ENCODE measurements at regions not wholly inside any gene's neighbourhood (a gene's known extent, or its start where the extent isn't known, plus 50 kb on each side); places are given as distances from the start of the nearest gene placed in this dataset.

DNA sequence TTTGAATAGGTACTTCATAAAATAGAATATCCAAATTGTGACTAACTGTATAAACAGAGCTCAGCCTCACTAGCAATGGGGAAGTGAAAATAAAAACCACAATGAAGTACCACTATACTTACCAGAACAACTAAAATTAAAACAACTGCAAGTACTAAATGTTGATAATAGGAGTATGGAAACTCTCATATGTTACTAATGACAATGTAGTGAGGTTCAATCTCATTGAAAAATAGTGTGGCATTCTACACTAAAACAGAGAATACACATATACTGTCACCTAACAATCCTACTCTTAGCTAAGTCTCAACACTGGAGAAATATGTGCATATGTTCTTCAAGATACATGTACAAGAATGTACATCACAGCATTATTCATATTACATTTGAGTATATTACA, 132.0 kb upstream of the CARMIL1 start:
- DNase-seq: no peak

DNA sequence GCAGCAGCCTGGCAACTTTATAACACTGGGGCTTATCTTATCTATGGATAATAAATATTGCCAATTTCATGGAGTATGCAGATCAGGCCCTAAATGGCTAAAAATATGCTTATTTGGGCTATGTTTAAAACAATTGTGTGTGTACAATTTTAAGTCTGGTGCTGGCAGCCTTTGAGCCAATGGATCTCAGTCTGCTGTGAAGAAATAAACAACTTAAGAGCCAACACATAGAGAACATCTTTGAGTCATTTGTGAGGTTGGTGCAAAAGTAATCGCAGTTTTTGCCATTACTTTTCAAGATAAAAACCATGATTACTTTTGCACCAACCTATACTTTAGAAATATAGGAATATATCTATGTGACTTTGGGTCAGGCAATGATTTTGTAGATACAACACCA, 129.1 kb upstream of the CARMIL1 start:
- no peak for ATAC-seq (ENCODE audit: low read depth in 2 of 2)
- DNase-seq: no peak
- Mint-ChIP-seq H3K27ac (no peak overlapping the region), H3K9me3 (peaks cover 0 to 11% (median 1%) of the 10 kb centered on the region in 7 donors), H3K4me1 (peaks cover 0 to 4% (median under 1%) of the 10 kb centered on the region in 4 donors), H3K27me3 (peaks cover 5% of the 10 kb centered on the region), H3K4me3 (no peak overlapping the region), H3K36me3 (no peaks in the 10 kb centered on the region)
- H3K9me3 ChIP-seq (ENCODE audit: control insufficient read depth in 2 of 2, low read length in 2 of 2): peaks cover 0 to 3% of the 10 kb centered on the region in 2 experiments
- H3K36me3 ChIP-seq (ENCODE audit: control insufficient read depth, insufficient read depth, low read length): no peaks in the 10 kb centered on the region
- no peaks in the 10 kb centered on the region for H3K4me1 ChIP-seq (ENCODE audit: control insufficient read depth, insufficient read depth, low read length, poor library complexity, severe bottlenecking)
- H3K27ac ChIP-seq (ENCODE audit: insufficient read depth, low read length, poor library complexity, severe bottlenecking): no peak overlapping the region
- no peaks in the 10 kb centered on the region for H3K27me3 ChIP-seq (ENCODE audit: control insufficient read depth, insufficient read depth, low read length)
- H3K4me3 ChIP-seq (ENCODE audit: low read depth, low read length): no peak overlapping the region

More for the DNA sequence above, 132.0 kb upstream of the CARMIL1 start:
- Mint-ChIP-seq H3K27me3 (peaks cover 5% of the 10 kb centered on the region), H3K4me1 (peaks cover 0 to 12% (median 0%) of the 10 kb centered on the region in 4 donors), H3K27ac (no peak overlapping the region), H3K9me3 (peaks cover 0 to 11% (median 1%) of the 10 kb centered on the region in 7 donors), H3K4me3 (no peak overlapping the region), H3K36me3 (no peaks in the 10 kb centered on the region)
- Histone ChIP-seq H3K27me3 (ENCODE audit: control insufficient read depth, insufficient read depth, low read length) (no peaks in the 10 kb centered on the region), H3K9me3 (ENCODE audit: control insufficient read depth in 2 of 2, low read length in 2 of 2) (peaks cover 0 to 3% of the 10 kb centered on the region in 2 experiments), H3K4me1 (ENCODE audit: control insufficient read depth, insufficient read depth, low read length, poor library complexity, severe bottlenecking) (no peaks in the 10 kb centered on the region), H3K36me3 (ENCODE audit: control insufficient read depth, insufficient read depth, low read length) (no peaks in the 10 kb centered on the region), H3K4me3 (ENCODE audit: low read depth, low read length) (no peak overlapping the region), H3K27ac (ENCODE audit: insufficient read depth, low read length, poor library complexity, severe bottlenecking) (no peak overlapping the region)
- ATAC-seq (ENCODE audit: low read depth in 2 of 2): no peak

DNA sequence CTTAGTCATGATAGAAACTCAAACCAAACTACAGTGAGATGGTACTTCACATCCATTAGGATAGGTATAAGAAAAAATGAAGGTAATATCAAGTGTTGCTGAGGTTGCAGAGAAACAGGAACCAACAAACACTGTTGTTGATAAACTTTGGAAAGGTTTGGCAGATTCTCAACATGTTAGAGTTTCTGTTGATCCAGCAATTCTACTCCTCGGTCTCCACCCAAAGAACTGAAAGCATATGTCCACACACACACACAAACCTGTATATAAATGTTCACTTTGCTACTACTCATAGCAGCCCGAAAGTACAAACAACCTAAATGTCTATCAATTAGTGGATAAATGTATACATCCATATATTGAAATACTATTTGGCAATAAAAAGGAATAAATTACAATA, 128.3 kb upstream of the CARMIL1 start:
- Mint-ChIP-seq H3K4me3 (no peak overlapping the region), H3K36me3 (no peaks in the 10 kb centered on the region), H3K27me3 (peaks cover 10% of the 10 kb centered on the region), H3K27ac (peak overlapping the region in 1 of 3 donors; percentile 16), H3K9me3 (peaks cover 0 to 11% (median 1%) of the 10 kb centered on the region in 7 donors), H3K4me1 (peaks cover 0 to 5% (median 2%) of the 10 kb centered on the region in 4 donors)
- no peak for DNase-seq
- H3K36me3 ChIP-seq (ENCODE audit: control insufficient read depth, insufficient read depth, low read length): no peaks in the 10 kb centered on the region
- H3K27me3 ChIP-seq (ENCODE audit: control insufficient read depth, insufficient read depth, low read length): no peaks in the 10 kb centered on the region
- peaks cover 0 to 3% of the 10 kb centered on the region in 2 experiments for H3K9me3 ChIP-seq (ENCODE audit: control insufficient read depth in 2 of 2, low read length in 2 of 2)
- H3K27ac ChIP-seq (ENCODE audit: insufficient read depth, low read length, poor library complexity, severe bottlenecking): no peak overlapping the region
- ATAC-seq (ENCODE audit: low read depth in 2 of 2): no peak
- no peak overlapping the region for H3K4me3 ChIP-seq (ENCODE audit: low read depth, low read length)
- no peaks in the 10 kb centered on the region for H3K4me1 ChIP-seq (ENCODE audit: control insufficient read depth, insufficient read depth, low read length, poor library complexity, severe bottlenecking)

DNA sequence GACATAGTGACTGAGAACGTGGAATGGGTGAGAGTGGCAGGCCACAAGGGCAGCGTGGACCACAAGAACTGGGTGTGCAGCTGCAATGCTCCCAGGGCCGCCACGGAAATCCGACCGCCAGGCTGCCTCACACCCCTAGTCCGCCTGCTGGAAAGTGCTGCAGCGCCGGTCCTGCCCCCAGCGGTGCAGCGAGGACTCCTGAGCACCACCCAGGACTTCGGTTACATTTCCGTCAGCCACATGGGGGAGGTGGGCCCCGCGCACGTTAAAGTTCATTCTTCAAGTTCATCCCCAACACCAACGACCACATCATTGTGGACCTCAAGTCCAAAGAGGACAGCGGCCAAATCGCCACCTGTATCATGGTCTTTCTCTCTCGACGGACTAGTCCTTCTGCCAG, 126.1 kb upstream of the CARMIL1 start:
- H3K4me1 Mint-ChIP-seq: peaks cover 0 to 12% (median 2%) of the 10 kb centered on the region in 4 donors
- Histone ChIP-seq H3K36me3 (ENCODE audit: control insufficient read depth, insufficient read depth, low read length) (no peaks in the 10 kb centered on the region), H3K4me3 (ENCODE audit: low read depth, low read length) (no peak overlapping the region), H3K9me3 (ENCODE audit: control insufficient read depth in 2 of 2, low read length in 2 of 2) (peaks cover 4 to 13% of the 10 kb centered on the region in 2 experiments), H3K27me3 (ENCODE audit: control insufficient read depth, insufficient read depth, low read length) (no peaks in the 10 kb centered on the region), H3K27ac (ENCODE audit: insufficient read depth, low read length, poor library complexity, severe bottlenecking) (no peak overlapping the region), H3K4me1 (ENCODE audit: control insufficient read depth, insufficient read depth, low read length, poor library complexity, severe bottlenecking) (no peaks in the 10 kb centered on the region)
- no peak for ATAC-seq (ENCODE audit: low read depth in 2 of 2)
- peak overlapping the region in 1 of 3 donors; percentile 64 for H3K27ac Mint-ChIP-seq
- DNase-seq: no peak
- no peaks in the 10 kb centered on the region for H3K36me3 Mint-ChIP-seq
- H3K4me3 Mint-ChIP-seq: no peak overlapping the region
- peaks cover 10% of the 10 kb centered on the region for H3K27me3 Mint-ChIP-seq
- H3K9me3 Mint-ChIP-seq: peaks cover 1 to 11% (median 5%) of the 10 kb centered on the region in 7 donors

DNA sequence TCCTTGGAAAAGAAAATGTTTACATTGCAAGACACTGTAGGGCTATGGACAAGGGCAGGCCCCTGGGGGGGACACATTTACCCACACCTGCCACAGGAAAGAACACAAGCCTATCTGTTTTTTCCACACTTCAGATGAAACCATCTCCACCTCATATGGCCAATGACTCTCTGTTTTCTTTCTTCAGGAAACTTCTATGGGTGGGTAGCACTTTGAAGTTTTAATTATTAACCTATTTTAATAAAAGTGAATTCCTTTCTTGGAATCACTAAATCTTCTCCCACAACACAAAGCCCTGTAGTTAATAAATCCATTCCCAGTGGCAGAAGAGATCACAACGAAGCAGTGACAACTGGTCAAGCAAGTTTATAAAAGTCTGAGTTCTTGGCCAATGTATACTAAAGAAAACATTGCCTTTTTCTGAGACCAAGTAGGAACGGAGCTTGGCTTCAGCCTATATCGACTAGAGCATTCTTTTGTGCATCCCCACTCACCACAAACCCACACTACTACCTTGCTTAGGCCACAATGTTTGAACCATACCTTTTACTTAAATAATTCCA, 125.1 kb upstream of the CARMIL1 start:
- Histone ChIP-seq H3K4me3 (ENCODE audit: low read depth, low read length) (no peak overlapping the region), H3K4me1 (ENCODE audit: control insufficient read depth, insufficient read depth, low read length, poor library complexity, severe bottlenecking) (no peaks in the 10 kb centered on the region), H3K9me3 (ENCODE audit: control insufficient read depth in 2 of 2, low read length in 2 of 2) (peaks cover 4 to 21% of the 10 kb centered on the region in 2 experiments), H3K36me3 (ENCODE audit: control insufficient read depth, insufficient read depth, low read length) (no peaks in the 10 kb centered on the region), H3K27ac (ENCODE audit: insufficient read depth, low read length, poor library complexity, severe bottlenecking) (no peak overlapping the region), H3K27me3 (ENCODE audit: control insufficient read depth, insufficient read depth, low read length) (no peaks in the 10 kb centered on the region)
- peaks cover 0 to 12% (median 2%) of the 10 kb centered on the region in 4 donors for H3K4me1 Mint-ChIP-seq
- DNase-seq (no peak), ATAC-seq (ENCODE audit: low read depth in 2 of 2) (no peak)
- peaks cover 5% of the 10 kb centered on the region for H3K27me3 Mint-ChIP-seq
- no peak overlapping the region for H3K27ac Mint-ChIP-seq
- H3K36me3 Mint-ChIP-seq: no peaks in the 10 kb centered on the region
- peaks cover 1 to 9% (median 5%) of the 10 kb centered on the region in 7 donors for H3K9me3 Mint-ChIP-seq
- no peak overlapping the region for H3K4me3 Mint-ChIP-seq

DNA sequence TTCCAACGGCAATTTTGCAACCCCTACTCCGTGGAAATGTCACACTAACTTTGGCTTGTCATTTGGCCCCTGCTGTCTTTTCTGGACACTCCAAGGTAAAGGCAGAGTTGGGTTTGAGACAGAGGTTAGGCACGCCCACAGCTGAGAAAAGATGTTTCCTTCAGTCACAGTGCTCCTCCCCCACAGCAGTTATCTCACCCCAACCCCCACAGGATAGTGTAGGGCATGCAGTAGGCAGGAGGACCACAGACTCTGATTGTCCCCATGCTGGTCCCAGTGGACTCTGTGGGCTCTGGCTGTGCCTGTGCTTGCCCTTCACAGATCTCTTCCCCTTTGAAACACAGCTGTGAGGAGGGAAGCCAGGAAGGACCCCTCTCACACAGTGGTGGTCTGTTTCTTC, 124.0 kb upstream of the CARMIL1 start:
- H3K27ac ChIP-seq (ENCODE audit: insufficient read depth, low read length, poor library complexity, severe bottlenecking): no peak overlapping the region
- peaks cover 4 to 22% of the 10 kb centered on the region in 2 experiments for H3K9me3 ChIP-seq (ENCODE audit: control insufficient read depth in 2 of 2, low read length in 2 of 2)
- H3K4me1 ChIP-seq (ENCODE audit: control insufficient read depth, insufficient read depth, low read length, poor library complexity, severe bottlenecking): no peaks in the 10 kb centered on the region
- H3K36me3 Mint-ChIP-seq: no peaks in the 10 kb centered on the region
- peaks cover 5% of the 10 kb centered on the region for H3K27me3 Mint-ChIP-seq
- H3K27ac Mint-ChIP-seq: no peak overlapping the region
- no peak overlapping the region for H3K4me3 ChIP-seq (ENCODE audit: low read depth, low read length)
- no peak overlapping the region for H3K4me3 Mint-ChIP-seq
- peak in 1 of 3 donors; percentile 38 for DNase-seq
- no peaks in the 10 kb centered on the region for H3K36me3 ChIP-seq (ENCODE audit: control insufficient read depth, insufficient read depth, low read length)
- peaks cover 2 to 10% (median 8%) of the 10 kb centered on the region in 7 donors for H3K9me3 Mint-ChIP-seq
- no peak for ATAC-seq (ENCODE audit: low read depth in 2 of 2)
- H3K4me1 Mint-ChIP-seq: peaks cover 0 to 12% (median 2%) of the 10 kb centered on the region in 4 donors
- no peaks in the 10 kb centered on the region for H3K27me3 ChIP-seq (ENCODE audit: control insufficient read depth, insufficient read depth, low read length)

DNA sequence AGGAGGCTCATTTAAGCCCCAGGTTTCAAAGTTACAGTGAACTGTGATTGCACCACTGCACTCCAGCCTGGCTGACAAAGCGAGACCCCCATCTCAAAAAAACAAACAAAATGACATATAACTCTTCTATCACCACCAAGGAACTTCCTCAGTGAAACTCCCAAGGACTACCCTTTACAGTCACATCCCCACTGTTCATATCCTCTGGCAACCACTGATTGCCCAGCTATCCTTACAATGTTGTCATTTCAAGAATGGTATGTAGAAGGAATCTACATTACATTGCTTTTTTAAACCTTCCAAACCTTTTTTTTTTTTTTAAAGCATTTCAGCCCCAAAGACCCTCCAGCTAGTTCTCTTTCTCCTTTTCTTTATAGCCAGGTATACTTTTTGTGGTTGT, 123.1 kb upstream of the CARMIL1 start:
- Mint-ChIP-seq H3K27me3 (peaks cover 5% of the 10 kb centered on the region), H3K27ac (no peak overlapping the region), H3K4me3 (no peak overlapping the region), H3K9me3 (peaks cover 2 to 10% (median 9%) of the 10 kb centered on the region in 7 donors), H3K36me3 (no peaks in the 10 kb centered on the region), H3K4me1 (peaks cover 0 to 12% (median 2%) of the 10 kb centered on the region in 4 donors)
- no peaks in the 10 kb centered on the region for H3K4me1 ChIP-seq (ENCODE audit: control insufficient read depth, insufficient read depth, low read length, poor library complexity, severe bottlenecking)
- no peaks in the 10 kb centered on the region for H3K36me3 ChIP-seq (ENCODE audit: control insufficient read depth, insufficient read depth, low read length)
- DNase-seq: no peak
- no peak for ATAC-seq (ENCODE audit: low read depth in 2 of 2)
- peaks cover 4 to 22% of the 10 kb centered on the region in 2 experiments for H3K9me3 ChIP-seq (ENCODE audit: control insufficient read depth in 2 of 2, low read length in 2 of 2)
- H3K27me3 ChIP-seq (ENCODE audit: control insufficient read depth, insufficient read depth, low read length): no peaks in the 10 kb centered on the region
- no peak overlapping the region for H3K27ac ChIP-seq (ENCODE audit: insufficient read depth, low read length, poor library complexity, severe bottlenecking)
- no peak overlapping the region for H3K4me3 ChIP-seq (ENCODE audit: low read depth, low read length)

DNA sequence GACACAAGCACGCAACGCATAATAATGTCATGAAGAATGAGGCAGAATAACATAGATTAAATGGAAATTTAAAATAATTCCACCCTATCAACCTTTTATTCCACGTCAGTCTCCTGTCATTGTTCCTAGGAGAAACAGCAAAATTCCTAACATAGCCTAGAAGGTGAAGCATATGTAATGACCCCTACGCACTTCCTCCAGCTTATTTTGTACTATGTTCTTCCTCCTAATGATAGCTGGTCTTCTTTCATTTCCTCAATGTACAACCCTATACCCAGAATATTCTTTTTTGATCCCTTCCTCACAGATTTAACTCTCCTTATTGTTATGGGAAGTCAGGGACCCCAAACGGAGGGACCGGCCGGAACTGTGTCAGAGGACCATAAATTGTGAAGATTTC, 122.0 kb upstream of the CARMIL1 start:
- Mint-ChIP-seq H3K27me3 (peaks cover 5% of the 10 kb centered on the region), H3K27ac (no peak overlapping the region), H3K36me3 (no peaks in the 10 kb centered on the region), H3K9me3 (peaks cover 2 to 10% (median 10%) of the 10 kb centered on the region in 7 donors), H3K4me1 (peaks cover 0 to 12% (median 2%) of the 10 kb centered on the region in 4 donors), H3K4me3 (no peak overlapping the region)
- no peak overlapping the region for H3K4me3 ChIP-seq (ENCODE audit: low read depth, low read length)
- H3K27ac ChIP-seq (ENCODE audit: insufficient read depth, low read length, poor library complexity, severe bottlenecking): no peak overlapping the region
- no peaks in the 10 kb centered on the region for H3K36me3 ChIP-seq (ENCODE audit: control insufficient read depth, insufficient read depth, low read length)
- H3K27me3 ChIP-seq (ENCODE audit: control insufficient read depth, insufficient read depth, low read length): no peaks in the 10 kb centered on the region
- no peak for DNase-seq
- H3K4me1 ChIP-seq (ENCODE audit: control insufficient read depth, insufficient read depth, low read length, poor library complexity, severe bottlenecking): no peaks in the 10 kb centered on the region
- no peak for ATAC-seq (ENCODE audit: low read depth in 2 of 2)
- peaks cover 4 to 22% of the 10 kb centered on the region in 2 experiments for H3K9me3 ChIP-seq (ENCODE audit: control insufficient read depth in 2 of 2, low read length in 2 of 2)
